NOMO-1 treated with DMSO at 0.1 percent for 48 hours (cell line): ENCODE measurements at regions not wholly inside any gene's neighbourhood (a gene's known extent, or its start where the extent isn't known, plus 50 kb on each side); places are given as distances from the start of the nearest gene placed in this dataset.

Source experiments
- DNase-seq: peaks from one replicate; lab custom pipeline; 2025; ENCODE audit not compliant: unreplicated experiment; lab: John Stamatoyannopoulos, UW

DNA sequence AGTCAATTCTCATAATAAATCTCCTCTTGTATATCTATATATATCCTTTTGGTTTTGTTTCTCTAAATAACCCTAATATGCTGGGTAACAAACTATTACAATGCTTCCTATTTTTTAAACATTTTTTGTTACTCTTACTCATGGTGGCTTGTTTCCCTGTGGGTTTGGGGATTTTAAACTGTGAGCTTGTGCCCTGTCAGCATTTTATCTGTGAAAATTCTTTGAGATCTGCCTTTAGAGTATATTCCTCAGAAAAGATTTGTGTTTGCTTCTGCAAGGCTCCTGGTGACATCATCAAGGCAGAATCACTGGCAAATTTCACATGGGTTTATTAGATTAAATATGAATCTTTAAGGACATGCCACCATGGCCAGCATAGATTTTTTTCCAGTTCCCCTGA lies 273.6 kb downstream of the LRFN2 start:
- no peak for DNase-seq

- DNase-seq: no peak
These were observed 274.8 kb downstream of the LRFN2 start for GRCh38 chr6:40312213-40313015.

- no peak for DNase-seq
These were observed 278.4 kb downstream of the LRFN2 start for GRCh38 chr6:40308533-40309306.

GRCh38 chr6:40307712-40308111 lies 279.5 kb downstream of the LRFN2 start:
- DNase-seq: no peak

- DNase-seq: no peak
These were observed 284.2 kb downstream of the LRFN2 start for GRCh38 chr6:40302856-40303454.

- no peak for DNase-seq
These were observed 287.5 kb downstream of the LRFN2 start for GRCh38 chr6:40299681-40300080.

- DNase-seq: no peak
These were observed 289.0 kb downstream of the LRFN2 start for GRCh38 chr6:40298207-40298606.

DNA sequence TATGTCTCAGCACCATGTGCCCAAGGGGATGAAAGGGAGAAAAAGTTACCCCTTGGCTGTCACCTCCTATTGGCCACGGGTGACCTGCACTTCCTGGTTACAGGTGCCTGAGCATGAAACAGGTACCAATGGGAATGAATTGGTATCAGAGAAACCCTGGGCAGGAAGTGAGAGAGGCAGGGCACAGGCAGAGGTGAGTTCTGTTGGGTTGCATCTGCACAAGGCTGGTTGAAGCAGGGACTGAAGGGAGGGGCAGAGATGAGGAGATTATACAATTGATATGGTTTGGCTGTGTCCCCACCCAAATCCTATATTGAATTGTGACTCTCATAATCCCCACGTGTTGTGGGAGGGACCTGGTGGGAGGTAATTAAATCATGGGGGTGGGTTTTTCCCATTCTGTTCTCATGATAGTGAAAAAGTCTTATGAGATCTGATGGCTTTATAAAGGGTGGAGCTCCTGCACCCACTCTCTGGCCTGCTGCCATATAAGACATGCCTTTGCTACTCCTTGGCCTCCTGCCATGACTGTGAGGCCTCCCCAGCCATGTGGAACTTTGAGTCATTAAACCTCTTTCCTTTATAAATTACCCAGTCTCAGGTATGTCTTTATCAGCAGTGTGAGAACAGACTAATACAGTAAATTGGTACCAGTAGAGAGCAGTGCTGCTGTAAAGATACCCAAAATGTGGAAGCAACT lies 291.8 kb downstream of the LRFN2 start:
- no peak for DNase-seq

DNA sequence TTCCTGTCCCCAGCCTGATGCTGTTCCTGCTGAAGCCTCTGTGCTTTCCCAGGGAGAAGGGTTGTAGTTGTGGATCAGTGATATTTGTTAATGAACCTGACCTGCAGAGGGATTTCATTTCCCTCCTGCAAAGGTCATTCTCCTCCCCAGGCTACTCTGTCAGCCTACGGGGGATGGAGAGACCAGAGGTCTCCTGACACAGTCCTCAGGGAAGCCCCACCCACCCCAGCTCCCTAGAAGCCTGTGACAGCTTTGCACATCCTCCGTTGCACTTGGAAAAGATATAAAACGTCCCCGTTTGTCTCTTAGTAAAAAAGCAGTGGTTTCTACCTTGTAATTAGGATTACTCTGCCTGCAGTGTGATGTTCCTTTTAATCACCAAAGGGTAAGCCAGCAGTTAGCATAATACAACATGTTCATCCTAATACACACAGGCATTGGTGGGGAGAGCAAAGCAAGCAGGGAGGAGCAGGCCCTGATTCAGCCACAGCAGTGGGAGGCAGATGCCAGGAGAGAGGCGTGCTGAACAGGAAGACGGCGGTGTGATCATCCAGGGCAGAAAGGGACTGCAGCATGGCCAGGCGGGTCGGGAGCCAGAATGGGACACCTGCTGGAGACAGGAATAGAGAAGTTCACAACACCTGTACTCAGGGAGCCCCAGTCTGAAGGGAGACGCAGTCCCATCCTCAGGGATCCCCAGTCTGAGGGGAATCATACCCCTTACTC lies 293.5 kb downstream of the LRFN2 start:
- DNase-seq: no peak

GRCh38 chr6:40293060-40293459 lies 294.1 kb downstream of the LRFN2 start:
- no peak for DNase-seq

- no peak for DNase-seq
These were observed 296.3 kb downstream of the LRFN2 start for GRCh38 chr6:40290816-40291215.

DNA sequence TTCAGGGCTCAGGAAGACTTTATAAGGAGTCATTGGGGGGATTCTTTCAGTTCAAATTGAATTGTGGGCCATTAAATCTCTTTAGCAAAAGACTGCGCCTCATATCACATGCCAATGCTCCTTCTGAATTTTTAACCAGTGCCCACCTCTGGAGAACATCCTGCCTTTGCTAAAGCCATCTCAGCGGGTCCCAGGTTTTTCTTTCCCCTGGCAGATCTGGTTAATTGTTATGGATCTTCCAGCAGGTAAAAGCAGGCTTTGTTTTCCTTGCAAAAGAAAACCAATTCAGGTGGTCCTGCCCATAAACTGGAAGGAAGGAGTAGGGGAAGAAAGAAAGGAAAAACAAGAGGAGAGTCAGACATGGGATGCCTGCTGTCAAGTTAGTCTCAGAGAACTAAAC lies 298.2 kb downstream of the LRFN2 start:
- no peak for DNase-seq

- no peak for DNase-seq
These were observed 299.8 kb downstream of the LRFN2 start for GRCh38 chr6:40287296-40287850.

DNA sequence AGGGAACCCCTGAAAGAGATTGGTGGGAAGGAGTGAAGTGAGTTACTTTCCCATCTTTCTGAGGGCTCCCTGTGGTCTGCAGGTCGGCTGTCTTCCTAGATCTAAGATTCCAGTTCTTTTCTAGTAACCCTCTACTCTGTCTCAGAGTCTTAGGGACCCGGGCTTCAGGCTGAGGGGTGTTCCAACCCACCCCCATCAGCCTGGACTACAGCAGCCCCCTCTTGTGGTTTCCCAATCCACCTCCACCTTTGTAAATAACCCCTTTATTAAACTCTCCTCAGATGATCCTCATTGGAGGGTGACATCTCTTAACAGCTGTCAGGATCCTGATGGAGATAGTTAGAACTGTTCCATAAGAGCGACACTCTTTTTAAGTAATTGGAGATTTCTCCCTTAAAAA lies 300.4 kb downstream of the LRFN2 start:
- DNase-seq: no peak

DNA sequence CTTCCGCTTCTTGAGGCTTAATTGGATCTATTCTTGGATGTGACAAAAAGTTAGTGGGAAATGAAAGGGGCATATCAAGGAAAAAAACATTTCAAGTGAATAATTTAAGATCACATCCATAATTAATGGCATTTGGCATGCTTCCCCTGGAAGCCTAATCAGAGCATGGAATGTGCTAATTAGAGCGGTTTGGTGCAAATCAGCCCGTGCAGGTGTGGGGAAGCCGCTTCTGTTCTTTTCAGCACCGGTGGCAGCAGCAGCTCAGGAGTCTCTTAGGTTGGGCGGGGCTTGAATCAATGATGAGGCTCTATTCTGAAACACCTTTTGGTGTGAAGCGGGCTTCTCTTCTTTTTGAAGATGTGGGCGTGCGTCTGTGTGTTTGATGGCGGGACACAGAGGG lies 301.2 kb downstream of the LRFN2 start:
- DNase-seq: no peak

- DNase-seq: no peak
These were observed 301.6 kb downstream of the LRFN2 start for GRCh38 chr6:40285535-40285934.

DNA sequence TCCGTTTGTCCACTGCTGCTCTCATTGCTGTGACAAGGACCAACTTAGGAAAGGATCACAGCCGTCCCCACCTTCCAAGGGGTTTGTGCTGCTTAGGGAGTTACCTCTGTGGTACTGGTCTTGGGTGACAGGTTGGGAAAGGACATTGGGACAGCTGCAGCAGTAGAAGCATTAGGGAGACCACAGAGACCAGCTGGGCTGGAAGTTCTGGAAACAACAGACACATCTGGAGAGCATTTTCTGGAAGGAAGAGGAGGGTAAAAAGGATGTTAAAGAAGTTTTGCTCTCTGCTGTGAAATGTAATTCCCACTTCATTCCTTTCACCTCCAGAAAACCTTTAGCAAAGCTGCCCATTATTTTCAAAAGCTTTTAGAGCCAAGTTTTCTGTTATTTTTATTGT lies 304.2 kb downstream of the LRFN2 start:
- DNase-seq: no peak

DNA sequence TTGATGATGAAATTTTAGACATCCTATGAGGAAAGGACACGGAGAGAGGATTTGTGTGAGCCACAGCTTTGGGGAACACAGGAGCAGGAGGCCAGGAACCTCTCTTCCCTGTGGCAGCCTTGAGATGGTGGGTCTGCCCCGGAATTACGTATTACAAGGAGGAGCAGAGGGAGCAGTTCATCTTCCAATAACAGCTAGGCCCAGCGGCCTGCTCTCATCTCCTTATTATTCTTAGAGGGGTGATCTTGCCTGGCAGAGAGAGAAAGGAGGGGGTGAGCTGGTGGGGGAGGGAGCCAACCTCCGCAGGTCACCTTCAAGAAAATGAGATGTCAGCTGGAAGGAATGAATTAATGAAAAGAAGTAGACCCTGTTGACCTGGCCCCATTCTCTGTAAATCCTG lies 305.8 kb downstream of the LRFN2 start:
- DNase-seq: no peak

DNA sequence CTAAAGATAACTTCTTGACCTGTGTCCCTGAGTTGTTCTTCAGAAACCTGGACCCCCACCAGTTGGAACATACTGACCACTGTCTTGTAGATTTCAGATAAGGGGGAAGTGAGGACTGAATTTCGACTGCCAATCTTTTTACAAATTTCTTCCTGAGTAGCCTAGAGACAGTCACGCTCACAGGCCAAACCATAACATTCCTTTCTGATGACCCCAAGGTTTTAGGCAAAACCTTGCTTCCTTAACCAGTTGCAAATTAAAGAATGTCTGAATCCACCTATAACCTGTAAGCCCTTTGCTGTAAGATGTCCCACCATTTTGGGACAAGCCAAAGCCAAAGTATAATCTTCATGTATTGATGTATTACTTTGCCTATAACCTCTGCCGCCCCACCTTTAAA lies 306.9 kb downstream of the LRFN2 start:
- no peak for DNase-seq

DNA sequence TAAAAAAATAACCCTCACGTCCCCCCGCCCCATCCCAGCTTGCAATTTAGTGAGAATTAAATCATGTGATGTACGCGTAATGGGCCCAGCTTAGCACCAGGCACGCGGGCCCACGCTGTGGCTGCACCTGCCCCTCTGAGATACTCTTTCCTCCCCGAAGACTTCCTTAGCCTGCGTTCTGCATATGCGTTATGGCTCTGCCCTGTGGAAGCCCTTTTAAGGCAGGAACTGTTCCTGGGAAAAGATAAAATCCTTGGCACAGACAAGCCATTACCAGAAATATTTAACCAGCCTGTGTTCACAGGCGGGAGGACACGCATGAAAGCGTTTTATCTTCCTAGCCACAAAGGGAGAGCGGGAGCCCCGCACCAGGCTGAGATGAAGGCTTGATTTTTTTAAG lies 311.0 kb downstream of the LRFN2 start:
- no peak for DNase-seq

DNA sequence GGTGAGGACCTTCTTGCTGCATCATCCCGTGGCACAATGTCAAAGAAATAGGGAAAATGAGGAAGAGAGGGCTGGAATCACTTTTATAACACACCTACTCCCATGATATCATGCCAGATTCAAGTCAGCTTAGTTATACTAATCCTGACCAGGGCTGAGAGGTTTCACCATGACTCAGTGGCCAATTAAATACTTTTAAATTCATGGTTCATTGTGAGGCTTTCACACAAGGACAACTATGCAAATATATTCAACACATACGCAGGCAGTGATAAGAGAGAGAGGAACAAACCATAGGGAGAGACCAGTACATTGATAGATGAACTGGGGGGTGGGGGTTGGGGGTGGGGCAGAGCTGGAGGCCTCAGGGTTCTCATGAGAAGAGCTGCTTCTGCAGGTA lies 313.1 kb downstream of the LRFN2 start:
- DNase-seq: no peak
